OCI-M2 (cell line): ENCODE measurements at regions not wholly inside any gene's neighbourhood (a gene's known extent, or its start where the extent isn't known, plus 50 kb on each side); places are given as distances from the start of the nearest gene placed in this dataset.
"Not testable (repeated sequence)": the region's sequence is repeated elsewhere in the genome, so short reads cannot be mapped to it uniquely, and the experiment has no call there.

Experiments
- DNase-seq: peaks from one replicate; lab custom pipeline; 2025; ENCODE audit not compliant: unreplicated experiment; lab: John Stamatoyannopoulos, UW

DNA sequence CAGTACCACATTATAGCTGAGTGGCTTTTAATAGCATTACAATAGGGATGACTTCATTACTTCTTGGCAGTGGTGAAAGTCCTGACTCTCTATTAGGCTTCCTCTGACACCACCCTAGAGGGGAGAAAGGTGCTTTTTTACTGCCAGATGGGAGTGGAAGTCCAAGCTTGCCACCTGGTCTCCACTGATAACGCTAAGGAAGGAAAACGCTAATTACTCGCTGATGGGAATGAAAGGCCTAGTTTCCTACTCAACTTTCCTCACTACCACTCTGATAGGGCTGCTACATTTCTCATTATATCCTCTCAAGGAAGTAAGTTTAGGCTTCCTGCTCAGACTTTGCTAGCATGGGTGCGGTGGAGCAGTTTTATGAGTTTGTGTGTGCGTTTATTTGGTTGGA, 62.3 kb upstream of the PAGE3 start:
- no peak for DNase-seq

DNA sequence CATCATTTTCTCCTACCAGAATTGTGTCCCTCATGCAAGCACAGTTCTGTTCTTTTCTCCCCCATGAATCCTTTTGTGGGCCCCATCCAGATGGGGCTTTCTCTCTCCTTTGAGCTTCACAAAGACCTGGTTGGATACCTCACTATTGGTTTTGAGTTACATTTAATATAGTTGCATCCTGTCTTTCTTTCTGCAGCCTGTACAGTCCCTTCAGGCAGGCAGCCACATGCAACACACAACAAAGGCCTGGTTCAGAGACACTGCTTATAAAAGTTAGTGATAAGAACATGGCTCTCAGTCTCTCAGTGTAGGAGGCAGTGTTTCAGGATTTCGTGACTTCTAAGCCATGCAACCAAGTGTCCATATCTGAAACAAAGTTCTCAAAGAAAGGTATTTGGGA, 70.6 kb upstream of the PAGE3 start:
- no peak for DNase-seq

DNA sequence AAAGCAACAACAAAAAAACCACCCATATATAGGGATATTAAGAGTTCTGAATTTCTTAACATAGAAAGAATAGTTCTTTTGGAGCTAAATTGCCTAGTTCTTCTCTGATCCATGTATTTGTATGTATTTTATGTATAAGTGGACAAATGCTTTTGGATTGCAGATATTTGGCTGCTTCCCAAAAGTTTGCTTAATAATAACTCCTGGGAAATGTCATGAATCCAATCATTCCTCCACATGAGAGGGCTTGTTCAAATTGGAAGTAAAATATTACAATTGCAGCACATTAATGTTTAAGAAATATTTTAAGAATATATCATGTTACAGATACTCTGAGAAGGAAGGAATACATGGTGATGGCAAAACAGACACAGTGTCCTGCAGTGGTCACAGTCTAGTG, 71.5 kb upstream of the PAGE3 start:
- no peak for DNase-seq

DNA sequence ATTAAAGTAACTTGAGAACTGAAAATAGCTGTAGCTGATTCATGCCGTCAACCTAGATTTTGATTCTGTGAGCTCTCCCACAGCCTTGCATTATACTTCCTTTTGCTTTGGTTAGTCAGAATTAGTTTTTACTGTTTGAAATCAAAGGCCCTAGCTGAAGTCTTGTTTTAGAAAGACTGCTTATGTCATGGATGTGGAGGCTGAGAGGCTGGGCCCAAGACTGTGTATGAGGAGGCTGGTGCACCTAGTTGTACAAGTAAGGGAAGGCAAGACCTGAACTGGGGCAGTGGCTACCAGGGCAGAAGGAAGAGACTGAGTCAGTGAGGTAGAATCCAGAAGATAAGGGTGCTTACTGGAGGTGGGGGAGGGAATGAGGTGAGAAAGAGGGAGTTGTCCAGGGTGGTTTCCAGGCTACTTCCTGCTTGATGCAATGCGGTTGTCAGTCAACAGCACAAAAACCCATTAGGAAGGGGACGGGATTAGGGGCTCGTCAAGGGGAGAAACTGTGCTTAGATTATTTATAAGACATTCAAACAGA, 76.2 kb upstream of the PAGE3 start:
- DNase-seq: no peak

DNA sequence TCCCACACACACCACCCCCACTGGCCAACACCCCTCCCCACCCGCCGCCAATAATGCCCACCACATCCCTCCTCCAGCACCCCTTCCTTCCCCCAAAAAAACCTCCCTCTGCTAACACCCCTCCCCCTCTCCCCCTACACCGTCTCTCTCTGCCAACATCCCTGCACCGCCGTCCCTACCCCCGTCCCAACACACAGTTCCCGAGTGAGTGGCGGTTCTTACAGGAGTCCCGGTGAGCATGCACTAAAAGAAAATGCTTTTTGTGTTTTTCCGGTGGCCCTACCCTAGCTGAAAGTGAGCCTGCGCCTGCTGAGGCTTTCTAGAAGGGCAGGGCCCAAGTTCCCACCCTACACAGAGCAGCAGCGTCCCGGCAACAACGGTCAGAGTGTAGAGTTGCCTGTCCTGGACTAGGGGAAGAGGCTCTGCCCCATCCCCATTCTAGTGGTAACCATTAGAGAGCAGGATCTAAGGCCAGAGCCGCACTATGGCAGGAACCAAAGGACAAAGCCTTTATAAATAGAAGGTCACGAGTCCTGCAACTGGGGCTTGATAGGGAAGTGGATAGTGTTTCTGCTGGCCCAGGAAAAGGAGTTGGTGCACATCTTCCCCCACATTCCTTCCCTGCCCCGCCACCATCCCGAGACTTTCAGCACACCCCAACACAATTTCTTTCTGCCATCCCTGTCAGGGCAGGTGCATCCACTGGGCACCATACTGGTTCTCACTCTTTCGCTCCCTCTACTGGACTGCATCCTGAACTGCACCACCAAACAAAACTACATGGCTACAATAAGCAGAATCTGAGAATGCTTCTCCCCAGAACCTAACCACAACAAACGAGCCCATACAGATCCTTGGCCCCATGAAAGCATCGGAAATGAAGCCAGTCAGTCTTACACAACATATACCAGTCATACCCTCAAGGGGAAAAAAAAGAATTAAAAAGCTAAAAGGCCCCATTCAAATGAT, 78.1 kb upstream of the PAGE3 start:
- peak; percentile 0 for DNase-seq

DNA sequence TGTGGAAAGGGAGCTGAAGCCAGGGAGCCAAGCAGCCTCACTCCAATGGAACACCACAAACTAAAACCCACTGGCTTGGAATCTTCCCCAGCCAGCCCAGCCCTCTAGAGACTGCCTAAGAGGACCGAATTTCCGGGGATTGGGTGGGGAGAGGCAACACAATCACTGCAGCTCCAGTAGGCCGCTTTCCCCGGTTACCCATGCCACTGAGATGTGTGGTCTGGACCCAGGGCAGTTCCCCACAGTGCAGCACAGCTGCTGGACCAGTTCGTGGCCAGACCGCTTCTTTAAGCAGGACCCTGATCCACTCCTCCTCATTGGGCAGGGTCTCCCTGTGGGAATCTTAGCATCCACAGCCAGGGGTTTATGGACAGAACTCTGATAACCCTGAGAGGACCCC, 91.9 kb upstream of the PAGE3 start:
- no peak for DNase-seq

DNA sequence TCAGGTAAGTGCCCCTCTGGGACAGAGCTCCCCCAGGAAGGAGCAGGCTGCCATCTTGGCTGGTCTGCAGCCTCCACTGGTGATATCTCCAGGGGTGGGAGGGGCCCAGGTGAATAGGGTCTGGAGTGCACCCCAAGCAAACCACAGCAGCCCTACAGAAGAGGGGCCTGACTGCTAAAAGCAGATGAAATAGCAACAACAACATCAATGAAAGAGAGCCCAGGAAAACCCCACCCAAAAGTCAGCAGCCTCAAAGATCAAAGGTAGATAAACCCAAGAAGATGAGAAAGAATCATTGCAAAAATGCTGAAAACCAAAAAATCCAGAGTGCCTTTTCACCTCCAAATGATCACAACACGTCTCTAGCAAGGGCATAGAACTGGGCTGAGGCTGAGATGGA, 92.5 kb upstream of the PAGE3 start:
- DNase-seq: no peak

DNA sequence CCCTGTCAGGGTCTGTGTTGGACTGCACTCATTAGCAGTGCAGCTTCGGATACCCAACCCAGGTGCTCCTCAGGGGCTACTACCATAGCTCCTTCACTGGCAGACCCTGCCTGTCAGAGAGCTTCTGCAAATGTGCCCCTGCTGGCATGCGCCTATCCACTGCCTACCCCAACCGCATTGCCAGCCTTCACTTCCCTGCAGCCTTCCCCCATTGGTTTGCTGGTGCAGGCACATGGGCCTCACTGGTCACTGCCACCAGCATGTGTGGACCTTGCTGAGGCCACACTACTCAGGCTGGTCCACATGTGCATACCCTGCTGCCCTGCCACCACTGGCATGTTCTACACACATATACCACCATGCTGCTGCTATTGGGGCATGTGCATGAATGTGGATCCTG, 72.5 kb upstream of the MAGEH1 start:
- no peak for DNase-seq

DNA sequence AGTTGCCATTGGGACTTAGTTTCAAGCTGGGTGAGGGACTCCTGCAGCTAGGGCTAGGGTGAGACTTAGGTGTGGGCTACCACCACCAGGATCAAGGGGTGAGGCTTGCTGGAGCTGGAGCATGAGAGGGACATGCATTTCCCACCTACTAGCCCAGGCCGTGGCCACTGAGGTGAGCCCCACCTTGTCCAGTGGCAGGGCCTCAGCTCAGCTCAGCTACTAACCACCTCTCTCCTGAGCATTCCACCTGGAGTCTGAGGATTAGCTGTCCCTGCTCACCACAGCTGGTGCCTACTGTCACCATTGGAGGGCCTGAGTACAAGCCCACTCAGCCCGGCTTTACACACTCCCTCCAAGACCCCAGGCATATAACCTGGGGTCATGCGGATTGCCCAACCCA, 62.6 kb upstream of the MAGEH1 start:
- DNase-seq: no peak

DNA sequence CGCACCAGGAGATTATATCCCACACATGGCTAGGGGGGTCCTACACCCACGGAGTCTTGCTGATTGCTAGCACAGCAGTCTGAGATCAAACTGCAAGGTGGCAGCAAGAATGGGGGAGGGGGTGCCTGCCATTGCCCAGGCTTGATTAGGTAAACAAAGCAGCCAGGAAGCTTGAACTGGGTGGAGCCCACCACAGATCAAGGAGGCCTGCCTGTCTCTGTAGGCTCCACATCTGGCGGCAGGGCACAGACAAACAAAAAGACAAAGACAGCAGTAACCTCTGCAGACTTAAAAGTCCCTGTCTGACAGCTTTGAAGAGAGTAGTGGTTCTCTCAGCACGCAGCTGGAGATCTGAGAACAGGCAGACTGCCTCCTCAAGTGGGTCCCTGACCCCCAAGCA, 55.1 kb upstream of the MAGEH1 start:
- not testable (repeated sequence) for DNase-seq
